ENCODE measurements at regions not wholly inside any gene's neighbourhood (a gene's known extent, or its start where the extent isn't known, plus 50 kb on each side); places are given as distances from the start of the nearest gene placed in this dataset.
A peak's percentile ranks its signal among the peaks of the same experiment; 100 is the strongest.
"Not testable (repeated sequence)": the region's sequence is repeated elsewhere in the genome, so short reads cannot be mapped to it uniquely, and the experiment has no call there.

GRCh38 chrX:93868289-93868965 lies 194.4 kb downstream of the FAM133A start:
- no peak for DNase-seq (ENCODE audit: low read depth, low spot score)

DNA sequence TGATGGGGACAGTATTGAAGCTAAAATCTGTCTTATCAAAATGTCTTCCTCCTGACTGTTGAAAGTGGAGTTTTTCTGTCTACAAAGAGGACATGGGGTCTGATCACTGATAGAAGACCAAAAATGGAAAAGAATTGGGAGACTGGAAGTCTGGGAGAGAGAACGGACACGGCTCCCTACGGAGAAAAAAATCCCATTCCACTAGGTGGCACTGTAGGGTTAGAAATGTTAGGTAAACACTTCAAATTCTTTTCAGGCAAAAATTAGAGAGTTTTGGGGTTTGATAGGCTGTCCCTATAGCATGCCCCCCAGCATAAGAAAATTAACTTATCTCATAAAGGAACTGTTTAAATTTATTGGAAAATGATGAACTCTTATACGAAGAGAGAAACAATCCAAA lies 200.5 kb downstream of the FAM133A start:
- peak; percentile 49 for DNase-seq (ENCODE audit: low read depth, low spot score)

DNA sequence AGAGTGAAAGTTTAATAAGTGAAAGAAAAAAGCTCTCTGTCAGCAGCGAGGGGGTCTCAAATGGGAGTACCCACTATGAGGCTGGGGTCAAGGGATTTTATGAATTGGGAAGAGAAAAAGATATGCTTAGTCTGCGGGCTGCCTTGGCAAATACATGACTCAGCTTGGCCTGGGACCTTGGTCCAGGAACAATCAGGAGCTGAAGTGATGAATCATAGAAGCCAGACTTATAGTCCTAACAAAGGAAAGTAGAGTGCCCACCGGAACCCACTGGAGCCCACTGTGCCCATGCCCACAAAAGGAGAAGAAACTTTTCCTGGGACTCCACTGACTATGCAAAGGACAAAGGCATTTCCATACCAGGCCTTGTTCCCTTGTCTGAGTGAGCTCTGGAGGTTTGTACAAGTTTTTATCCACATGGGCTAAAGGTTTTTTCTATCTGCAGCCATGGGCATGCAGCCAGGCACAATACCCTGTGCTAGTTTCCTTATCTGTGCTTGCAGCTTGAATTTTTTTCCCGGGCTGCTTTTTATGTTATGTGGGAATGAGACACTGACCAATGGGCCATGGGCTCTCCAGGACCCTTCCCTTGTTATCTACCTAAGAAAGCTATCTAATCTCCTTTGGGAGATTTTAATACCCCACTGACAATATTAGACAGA lies 201.7 kb downstream of the FAM133A start:
- no peak for DNase-seq (ENCODE audit: low read depth, low spot score)

GRCh38 chrX:93921041-93921440 lies 247.0 kb downstream of the FAM133A start:
- DNase-seq (ENCODE audit: low read depth, low spot score), result not testable (repeated sequence)

GRCh38 chrX:93932471-93933220 lies 258.6 kb downstream of the FAM133A start:
- no peak for DNase-seq (ENCODE audit: low read depth, low spot score)

GRCh38 chrX:93977641-93978040 lies 303.6 kb downstream of the FAM133A start:
- DNase-seq (ENCODE audit: low read depth, low spot score), result no peak

GRCh38 chrX:93985344-93986307 lies 311.6 kb downstream of the FAM133A start:
- no peak for DNase-seq (ENCODE audit: low read depth, low spot score)

Data from ELF-1 (cell line).